ENCODE measurements at regions not wholly inside any gene's neighbourhood (a gene's known extent, or its start where the extent isn't known, plus 50 kb on each side); places are given as distances from the start of the nearest gene placed in this dataset.

DNA sequence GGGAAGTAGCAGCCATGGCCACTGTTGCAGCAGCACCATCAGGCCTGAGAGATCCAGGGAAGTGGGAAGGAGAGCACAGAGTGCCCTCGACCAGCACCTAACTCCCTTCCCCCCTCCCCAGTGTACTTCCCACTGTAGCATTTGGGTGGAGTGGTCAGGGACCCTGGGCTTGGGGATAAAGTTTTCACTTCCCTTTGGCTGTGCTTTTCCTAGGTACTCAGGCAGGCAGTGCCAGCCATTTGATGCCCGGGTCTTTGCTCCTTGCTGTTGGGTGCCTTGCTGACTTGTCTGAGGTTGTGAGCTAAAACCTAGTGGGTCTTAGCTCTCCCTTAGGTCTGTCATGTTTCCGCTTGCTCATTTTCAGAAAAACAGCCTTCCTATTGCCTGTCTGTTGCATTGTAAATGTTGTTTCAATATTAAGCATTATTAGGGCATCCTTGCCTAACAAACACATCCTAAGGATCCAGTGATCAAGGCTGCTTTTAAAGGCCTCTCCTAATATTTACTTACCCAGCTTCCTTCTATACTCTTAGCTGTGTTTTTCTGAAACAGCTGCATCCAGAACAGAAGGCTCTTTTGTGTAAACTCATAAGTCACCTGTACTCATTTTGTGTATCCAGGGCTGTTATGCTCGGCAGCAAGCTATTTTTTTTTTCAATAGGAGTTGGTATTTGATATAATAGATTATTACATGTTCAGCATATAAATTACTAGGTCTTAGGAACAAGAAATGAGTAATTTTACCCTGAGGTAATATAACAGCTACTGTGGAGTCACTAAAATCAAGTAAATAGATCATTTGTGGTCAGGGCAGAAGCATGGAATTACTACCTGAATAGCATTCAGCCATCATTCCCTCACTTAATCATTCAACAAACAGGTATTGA, 418.6 kb upstream of the PROX1 start:
- TF ChIP-seq, protein P1, sequence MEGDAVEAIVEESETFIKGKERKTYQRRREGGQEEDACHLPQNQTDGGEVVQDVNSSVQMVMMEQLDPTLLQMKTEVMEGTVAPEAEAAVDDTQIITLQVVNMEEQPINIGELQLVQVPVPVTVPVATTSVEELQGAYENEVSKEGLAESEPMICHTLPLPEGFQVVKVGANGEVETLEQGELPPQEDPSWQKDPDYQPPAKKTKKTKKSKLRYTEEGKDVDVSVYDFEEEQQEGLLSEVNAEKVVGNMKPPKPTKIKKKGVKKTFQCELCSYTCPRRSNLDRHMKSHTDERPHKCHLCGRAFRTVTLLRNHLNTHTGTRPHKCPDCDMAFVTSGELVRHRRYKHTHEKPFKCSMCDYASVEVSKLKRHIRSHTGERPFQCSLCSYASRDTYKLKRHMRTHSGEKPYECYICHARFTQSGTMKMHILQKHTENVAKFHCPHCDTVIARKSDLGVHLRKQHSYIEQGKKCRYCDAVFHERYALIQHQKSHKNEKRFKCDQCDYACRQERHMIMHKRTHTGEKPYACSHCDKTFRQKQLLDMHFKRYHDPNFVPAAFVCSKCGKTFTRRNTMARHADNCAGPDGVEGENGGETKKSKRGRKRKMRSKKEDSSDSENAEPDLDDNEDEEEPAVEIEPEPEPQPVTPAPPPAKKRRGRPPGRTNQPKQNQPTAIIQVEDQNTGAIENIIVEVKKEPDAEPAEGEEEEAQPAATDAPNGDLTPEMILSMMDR (IDR thresholded peaks at IDR 0.05) = no peak
- peaks cover 0 to 1% of the 10 kb centered on the region in 2 donors for H3K9me3 ChIP-seq
- no peak overlapping the region for H3K27ac ChIP-seq
- H3K4me3 ChIP-seq = no peak overlapping the region
- no peaks in the 10 kb centered on the region for H3K36me3 ChIP-seq
- no peak for DNase-seq (ENCODE audit: low spot score)
- H3K4me1 ChIP-seq = no peaks in the 10 kb centered on the region
- no peaks in the 10 kb centered on the region for H3K27me3 ChIP-seq

DNA sequence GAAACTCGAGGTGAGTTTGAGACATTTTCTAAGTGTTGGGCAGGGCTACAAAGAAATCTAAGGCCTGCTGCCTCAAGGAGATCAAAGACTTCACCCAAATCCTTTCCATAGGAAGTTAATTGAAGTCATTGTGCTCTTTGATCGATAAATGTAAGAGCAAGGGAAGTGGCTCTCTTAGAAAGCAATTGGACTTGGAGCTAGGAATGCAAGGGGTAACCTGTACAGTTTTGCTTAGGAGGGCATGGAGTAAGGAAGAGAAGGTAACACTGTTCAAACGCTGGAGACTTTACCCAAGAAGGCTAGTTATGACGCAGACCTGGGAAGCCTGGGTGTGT, 418.0 kb upstream of the PROX1 start:
- Histone ChIP-seq H3K27me3 (no peaks in the 10 kb centered on the region), H3K36me3 (no peaks in the 10 kb centered on the region), H3K27ac (no peak overlapping the region), H3K4me1 (no peaks in the 10 kb centered on the region), H3K4me3 (no peak overlapping the region), H3K9me3 (no peaks in the 10 kb centered on the region)
- TF ChIP-seq, protein P1 (IDR thresholded peaks at IDR 0.05) = no peak
- no peak for DNase-seq (ENCODE audit: low spot score)

DNA sequence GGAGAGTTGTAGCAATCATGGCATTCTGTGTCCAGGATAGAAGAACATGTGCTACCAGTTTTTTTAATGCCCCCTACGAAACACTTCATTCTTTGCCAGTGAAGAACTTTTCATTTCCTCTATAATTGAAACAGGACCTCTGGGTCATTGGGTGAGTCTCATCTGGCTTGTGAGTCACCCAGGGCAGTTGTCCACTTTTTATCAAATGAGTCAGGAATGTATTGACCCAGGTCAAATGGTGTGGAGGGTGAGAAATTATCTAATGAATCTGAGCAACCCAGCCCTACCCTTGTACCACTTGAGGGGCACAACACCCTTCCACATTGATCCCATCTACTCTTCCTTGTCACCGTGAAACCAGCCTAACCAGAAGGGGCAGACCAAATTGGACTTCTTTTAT, 417.3 kb upstream of the PROX1 start:
- TF ChIP-seq, protein P1 (IDR thresholded peaks at IDR 0.05) = no peak
- no peaks in the 10 kb centered on the region for H3K36me3 ChIP-seq
- H3K4me3 ChIP-seq = no peak overlapping the region
- no peaks in the 10 kb centered on the region for H3K27me3 ChIP-seq
- DNase-seq (ENCODE audit: low spot score) = no peak
- H3K27ac ChIP-seq = no peak overlapping the region
- no peaks in the 10 kb centered on the region for H3K4me1 ChIP-seq
- H3K9me3 ChIP-seq = no peaks in the 10 kb centered on the region

DNA sequence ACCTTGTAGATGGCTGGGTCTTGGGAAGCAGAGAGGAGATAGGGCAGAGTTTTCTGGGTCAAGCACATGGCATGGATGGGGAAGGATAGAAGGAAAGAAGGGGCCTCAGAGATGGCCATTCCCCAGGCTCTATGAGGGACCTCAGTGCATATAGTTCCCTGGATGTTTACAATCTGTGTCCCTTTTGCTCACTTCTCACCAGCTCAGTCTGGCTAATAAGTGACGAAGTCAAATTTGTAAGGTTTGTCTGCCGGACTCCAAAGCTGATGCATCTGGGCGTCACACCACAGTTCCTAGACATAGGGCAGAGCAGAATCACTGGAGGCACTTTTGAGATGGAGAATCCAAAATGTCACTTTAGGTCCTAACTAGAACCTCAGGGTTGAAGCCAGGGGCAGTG, 416.4 kb upstream of the PROX1 start:
- Histone ChIP-seq H3K4me1 (no peaks in the 10 kb centered on the region), H3K4me3 (no peak overlapping the region), H3K9me3 (no peaks in the 10 kb centered on the region), H3K27ac (no peak overlapping the region), H3K36me3 (no peaks in the 10 kb centered on the region), H3K27me3 (no peaks in the 10 kb centered on the region)
- TF ChIP-seq, protein P1 (IDR thresholded peaks at IDR 0.05) = no peak
- DNase-seq (ENCODE audit: low spot score) = no peak

DNA sequence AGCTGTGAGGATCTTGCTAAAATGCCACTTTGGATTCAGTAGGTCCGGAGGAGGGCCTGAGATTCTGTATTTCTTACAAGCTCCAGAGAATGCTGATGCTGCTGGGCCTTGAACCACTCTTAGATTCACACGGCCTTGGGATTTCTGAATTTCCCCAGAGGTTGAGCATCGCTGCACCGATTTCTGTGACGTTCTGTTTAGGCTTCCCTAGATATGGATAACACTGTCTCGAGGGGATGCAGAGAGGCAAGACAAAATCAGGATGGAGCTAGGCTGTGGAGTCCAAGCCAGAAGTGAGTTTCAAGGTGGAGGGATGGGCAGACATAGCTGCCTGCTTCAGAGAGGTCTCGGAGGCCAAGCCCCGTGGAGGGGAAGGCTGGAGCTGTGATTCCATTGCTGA, 415.9 kb upstream of the PROX1 start:
- Histone ChIP-seq H3K9me3 (no peaks in the 10 kb centered on the region), H3K4me1 (no peaks in the 10 kb centered on the region), H3K27ac (no peak overlapping the region), H3K36me3 (no peaks in the 10 kb centered on the region), H3K27me3 (no peaks in the 10 kb centered on the region), H3K4me3 (no peak overlapping the region)
- TF ChIP-seq, protein P1 (IDR thresholded peaks at IDR 0.05) = no peak
- no peak for DNase-seq (ENCODE audit: low spot score)
